NOMO-1 treated with DMSO at 0.1 percent for 48 hours (cell line): ENCODE measurements at regions not wholly inside any gene's neighbourhood (a gene's known extent, or its start where the extent isn't known, plus 50 kb on each side); places are given as distances from the start of the nearest gene placed in this dataset.

Source experiments
- DNase-seq: peaks from one replicate; lab custom pipeline; 2025; ENCODE audit not compliant: unreplicated experiment; lab: John Stamatoyannopoulos, UW

GRCh38 chr11:116173506-116173905, 599.3 kb downstream of the BUD13 start:
- DNase-seq: no peak

GRCh38 chr11:116172851-116173250, 599.9 kb downstream of the BUD13 start:
- no peak for DNase-seq

- DNase-seq: no peak
Measured at GRCh38 chr11:116172156-116172555, 600.6 kb downstream of the BUD13 start.

GRCh38 chr11:116171271-116172140, 601.3 kb downstream of the BUD13 start:
- no peak for DNase-seq

- no peak for DNase-seq
Measured at GRCh38 chr11:116170526-116171120, 602.2 kb downstream of the BUD13 start.

- DNase-seq: no peak
Measured at GRCh38 chr11:116169776-116170175, 603.0 kb downstream of the BUD13 start.

GRCh38 chr11:116168459-116168787, 604.4 kb downstream of the BUD13 start:
- DNase-seq: no peak

GRCh38 chr11:116167706-116168458, 604.9 kb downstream of the BUD13 start:
- no peak for DNase-seq

- no peak for DNase-seq
Measured at GRCh38 chr11:116166573-116167465, 606.0 kb downstream of the BUD13 start.

GRCh38 chr11:116164843-116165242, 607.9 kb downstream of the BUD13 start:
- DNase-seq: no peak

GRCh38 chr11:116162886-116163230, 609.9 kb downstream of the BUD13 start:
- DNase-seq: no peak

- no peak for DNase-seq
Measured at GRCh38 chr11:116162086-116162885, 610.5 kb downstream of the BUD13 start.

GRCh38 chr11:116148645-116149044, 624.1 kb downstream of the BUD13 start:
- DNase-seq: no peak

GRCh38 chr11:116148056-116148455, 624.7 kb downstream of the BUD13 start:
- DNase-seq: no peak

- DNase-seq: no peak
Measured at GRCh38 chr11:116145187-116145865, 627.5 kb downstream of the BUD13 start.

- DNase-seq: no peak
Measured at GRCh38 chr11:116144387-116144958, 628.3 kb downstream of the BUD13 start.

GRCh38 chr11:116138280-116138679, 634.1 kb upstream of the CADM1 start:
- DNase-seq: no peak

GRCh38 chr11:116137753-116138152, 633.5 kb upstream of the CADM1 start:
- no peak for DNase-seq

GRCh38 chr11:116136987-116137674, 632.9 kb upstream of the CADM1 start:
- no peak for DNase-seq
